ENCODE measurements at regions not wholly inside any gene's neighbourhood (a gene's known extent, or its start where the extent isn't known, plus 50 kb on each side); places are given as distances from the start of the nearest gene placed in this dataset.
"Not testable (repeated sequence)": the region's sequence is repeated elsewhere in the genome, so short reads cannot be mapped to it uniquely, and the experiment has no call there.

DNA sequence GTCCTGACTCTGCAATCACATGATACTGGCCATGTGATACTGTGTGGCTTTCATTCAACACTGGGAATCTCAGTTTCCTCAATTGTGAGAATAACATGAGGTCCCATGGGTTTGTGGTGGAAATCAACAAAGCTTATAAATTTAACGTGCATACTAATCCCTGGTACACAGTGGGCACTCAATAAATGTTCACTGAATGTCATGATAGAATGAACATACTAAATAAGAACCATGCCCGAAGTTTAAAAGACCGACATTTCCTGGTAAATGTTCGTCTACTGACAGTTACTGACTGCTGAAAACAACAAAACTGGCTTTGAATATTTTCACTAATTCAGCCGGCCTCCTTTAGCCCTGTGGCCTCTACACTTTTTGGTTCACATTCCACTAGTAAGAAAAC, 62.3 kb upstream of the CCT8L2 start:
- no peak overlapping the region for H3K4me3 ChIP-seq
- intact Hi-C loops (cut with DNase I; ENCODE audit: low total_unique reads), result no loop called here
- H3K27ac ChIP-seq, result no peak overlapping the region
- WGBS, 5 donors, result 80 to 86% (median 81%) methylated on average over 5 of the region's 5 CpGs
- H3K27me3 ChIP-seq (replicated peaks in 1 of 7), result no peaks in the 10 kb centered on the region
- H3K36me3 ChIP-seq, result no peaks in the 10 kb centered on the region
- H3K4me1 ChIP-seq, result no peaks in the 10 kb centered on the region
- peaks cover 0 to 26% (median 17%) of the 10 kb centered on the region in 8 donors for H3K9me3 ChIP-seq
- no peak for DNase-seq
- TF ChIP-seq POLR2A (IDR thresholded peaks at IDR 0.05) (no peak), POLR2AphosphoS5 (IDR thresholded peaks at IDR 0.05) (no peak)
- TF ChIP-seq, protein P1, sequence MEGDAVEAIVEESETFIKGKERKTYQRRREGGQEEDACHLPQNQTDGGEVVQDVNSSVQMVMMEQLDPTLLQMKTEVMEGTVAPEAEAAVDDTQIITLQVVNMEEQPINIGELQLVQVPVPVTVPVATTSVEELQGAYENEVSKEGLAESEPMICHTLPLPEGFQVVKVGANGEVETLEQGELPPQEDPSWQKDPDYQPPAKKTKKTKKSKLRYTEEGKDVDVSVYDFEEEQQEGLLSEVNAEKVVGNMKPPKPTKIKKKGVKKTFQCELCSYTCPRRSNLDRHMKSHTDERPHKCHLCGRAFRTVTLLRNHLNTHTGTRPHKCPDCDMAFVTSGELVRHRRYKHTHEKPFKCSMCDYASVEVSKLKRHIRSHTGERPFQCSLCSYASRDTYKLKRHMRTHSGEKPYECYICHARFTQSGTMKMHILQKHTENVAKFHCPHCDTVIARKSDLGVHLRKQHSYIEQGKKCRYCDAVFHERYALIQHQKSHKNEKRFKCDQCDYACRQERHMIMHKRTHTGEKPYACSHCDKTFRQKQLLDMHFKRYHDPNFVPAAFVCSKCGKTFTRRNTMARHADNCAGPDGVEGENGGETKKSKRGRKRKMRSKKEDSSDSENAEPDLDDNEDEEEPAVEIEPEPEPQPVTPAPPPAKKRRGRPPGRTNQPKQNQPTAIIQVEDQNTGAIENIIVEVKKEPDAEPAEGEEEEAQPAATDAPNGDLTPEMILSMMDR (IDR thresholded peaks at IDR 0.05 in 8 of 11, conservative IDR thresholded peaks at IDR 0.05 in 3 of 11), result no peak

DNA sequence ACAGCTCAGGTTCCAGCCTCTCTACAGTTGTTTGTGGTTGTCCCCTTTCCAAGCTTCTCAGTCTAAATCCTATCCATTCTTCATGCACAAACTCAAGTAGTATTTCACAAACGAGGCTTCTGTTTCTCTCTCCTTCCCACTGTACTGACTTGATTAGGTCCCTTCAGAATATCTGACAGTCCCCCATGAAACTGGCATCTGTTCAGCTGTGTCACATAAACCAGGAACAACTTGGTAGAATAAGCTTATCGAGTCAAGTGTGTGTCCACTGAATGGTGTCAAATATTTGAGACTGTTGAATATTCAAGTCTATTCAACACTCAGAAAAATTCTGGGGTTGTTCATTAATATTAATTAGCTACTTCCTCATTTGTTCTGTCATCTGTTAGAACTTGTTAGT, 61.7 kb upstream of the CCT8L2 start:
- H3K4me1 ChIP-seq; H3K36me3 ChIP-seq; H3K27ac ChIP-seq; DNase-seq; H3K4me3 ChIP-seq; intact Hi-C loops (cut with DNase I; ENCODE audit: low total_unique reads); H3K27me3 ChIP-seq (replicated peaks in 1 of 7): not testable (repeated sequence)
- 49 to 73% (median 57%) methylated on average over 2 of the region's 2 CpGs for WGBS, 5 donors
- peaks cover 0 to 28% (median 17%) of the 10 kb centered on the region in 8 donors for H3K9me3 ChIP-seq

DNA sequence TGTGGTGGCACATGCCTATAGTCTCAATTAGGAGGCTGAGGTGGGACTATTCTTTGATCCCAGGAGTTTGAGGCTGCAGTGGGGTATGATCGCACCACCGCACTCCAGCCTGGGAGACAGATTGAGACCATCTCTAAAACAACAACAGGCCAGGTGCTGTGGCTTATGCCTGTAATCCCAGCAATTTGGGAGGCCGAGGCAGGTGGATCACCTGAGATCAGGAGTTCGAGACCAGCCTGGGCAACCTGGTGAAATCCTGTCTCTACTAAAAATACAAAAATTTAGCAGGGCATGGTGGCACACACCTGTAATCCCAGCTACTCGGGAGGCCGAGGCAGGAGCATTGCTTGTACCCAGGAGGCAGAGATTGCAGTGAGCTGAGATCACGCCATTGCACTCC, 60.6 kb upstream of the CCT8L2 start:
- intact Hi-C loops (cut with DNase I; ENCODE audit: low total_unique reads); DNase-seq; H3K27ac ChIP-seq; H3K36me3 ChIP-seq; H3K4me3 ChIP-seq; H3K4me1 ChIP-seq; H3K27me3 ChIP-seq (replicated peaks in 1 of 7): not testable (repeated sequence)
- WGBS, 5 donors, result 79 to 89% (median 85%) methylated on average over 7 of the region's 7 CpGs
- H3K9me3 ChIP-seq, result peaks cover 0 to 34% (median 19%) of the 10 kb centered on the region in 8 donors

DNA sequence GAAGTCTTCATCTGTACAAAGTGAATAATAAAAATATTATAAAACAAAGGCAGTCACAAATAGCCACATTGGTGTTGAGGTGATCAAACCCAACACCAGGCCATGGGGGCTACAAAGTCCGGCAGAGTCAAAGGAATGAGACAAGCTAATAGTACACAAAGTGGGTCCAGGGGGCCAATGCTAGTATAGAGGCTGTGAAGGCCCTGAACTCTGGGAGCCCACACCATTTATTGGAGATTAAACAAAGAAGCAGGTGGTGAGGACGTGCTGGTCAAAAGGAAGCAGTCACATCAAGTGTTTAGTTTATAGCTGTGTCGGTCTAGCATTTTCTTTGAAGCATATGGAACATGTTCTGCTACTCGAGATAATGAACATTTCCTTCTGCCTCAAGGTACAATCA, 58.6 kb upstream of the CCT8L2 start:
- Histone ChIP-seq H3K4me3 (no peak overlapping the region), H3K4me1 (no peaks in the 10 kb centered on the region), H3K36me3 (no peaks in the 10 kb centered on the region), H3K27me3 (replicated peaks in 1 of 7) (no peaks in the 10 kb centered on the region), H3K9me3 (peaks cover 0 to 34% (median 19%) of the 10 kb centered on the region in 8 donors), H3K27ac (no peak overlapping the region)
- no peak for DNase-seq
- WGBS, 5 donors, result 76 to 88% (median 79%) methylated on average over 4 of the region's 4 CpGs
- intact Hi-C loops (cut with DNase I; ENCODE audit: low total_unique reads), result no loop called here
- TF ChIP-seq POLR2A (IDR thresholded peaks at IDR 0.05) (no peak), POLR2AphosphoS5 (IDR thresholded peaks at IDR 0.05) (no peak)
- TF ChIP-seq, protein P1 (IDR thresholded peaks at IDR 0.05 in 8 of 11, conservative IDR thresholded peaks at IDR 0.05 in 3 of 11), result no peak

Small RNAs in the stretch of these regions (small RNA-seq; reads per million reads assigned to genes)
- 0 reads per million in 4 donors for gene PARP4P3
